Fibroblast of lung (primary cell): ENCODE measurements at regions not wholly inside any gene's neighbourhood (a gene's known extent, or its start where the extent isn't known, plus 50 kb on each side); places are given as distances from the start of the nearest gene placed in this dataset.

Experiments used
- CTCF ChIP-seq, 2 donors: IDR thresholded peaks in 1 of 2; conservative IDR thresholded peaks in 1 of 2; 1 replicate in 1 of 2; 2 replicates in 1 of 2; pipeline ENCODE4 v1.5.1; 2011 to 2012; ENCODE audit warnings: low read length in 2 of 2, control low read depth in 1 of 2, inconsistent platforms in 1 of 2, low read depth in 1 of 2, mild to moderate bottlenecking in 1 of 2
- EZH2 ChIP-seq: IDR thresholded peaks from 2 replicates; pipeline ENCODE4 v1.5.1; 2012; ENCODE audit warnings: low read length, control low read depth, mild to moderate bottlenecking; ENCODE audit errors: missing control alignments

DNA sequence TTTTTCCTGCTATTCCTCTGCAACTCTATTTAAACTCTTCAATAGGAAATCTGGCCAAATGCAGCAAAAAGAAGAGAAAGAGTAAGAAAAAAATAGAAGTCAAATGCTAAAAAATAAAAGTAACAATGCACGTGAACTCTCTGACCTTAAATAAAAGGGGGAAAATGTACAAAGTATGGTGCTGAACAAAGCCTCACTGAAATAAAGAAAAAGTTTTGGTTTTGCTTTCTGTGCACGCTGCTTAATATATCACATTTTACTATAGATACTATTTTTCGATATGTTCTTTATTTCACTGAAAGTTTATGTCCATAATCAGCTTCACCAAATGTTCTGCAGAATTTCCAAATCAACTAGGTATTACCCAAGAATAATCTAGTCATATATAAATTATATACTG lies 396.3 kb downstream of the CBLN2 start:
- TF ChIP-seq CTCF (conservative IDR thresholded peaks at IDR 0.05 in 1 of 2, IDR thresholded peaks at IDR 0.05 in 1 of 2; ENCODE audit: low read depth in 1 of 2, low read length in 2 of 2), result no peak
- no peak for TF ChIP-seq EZH2
